ENCODE measurements at regions not wholly inside any gene's neighbourhood (a gene's known extent, or its start where the extent isn't known, plus 50 kb on each side); places are given as distances from the start of the nearest gene placed in this dataset.

DNA sequence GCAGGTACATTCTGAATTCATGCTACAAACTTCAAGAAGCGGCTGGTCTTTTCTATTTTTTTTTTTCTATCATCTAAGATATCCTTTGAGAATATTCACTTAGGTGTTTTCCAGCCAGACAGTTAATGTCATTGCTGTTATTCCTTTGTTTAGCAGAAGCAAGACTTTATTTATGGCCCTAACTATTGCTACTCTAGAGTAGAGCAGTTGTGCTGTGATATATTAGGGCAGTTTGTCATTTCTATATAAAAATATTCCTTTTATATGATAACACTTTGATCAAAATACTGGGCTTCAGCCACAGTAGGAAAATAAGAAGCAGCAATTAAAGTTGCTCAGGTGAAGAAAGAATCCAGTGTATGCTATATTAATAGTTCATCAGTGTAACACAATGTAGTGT, 959.3 kb downstream of the NCAM2 start:
- Histone ChIP-seq H3K9me3 (no peaks in the 10 kb centered on the region), H3K27ac (no peak overlapping the region), H3K4me3 (no peak overlapping the region), H3K27me3 (no peaks in the 10 kb centered on the region), H3K36me3 (no peaks in the 10 kb centered on the region), H3K4me1 (no peaks in the 10 kb centered on the region)
- TF ChIP-seq, protein P1, sequence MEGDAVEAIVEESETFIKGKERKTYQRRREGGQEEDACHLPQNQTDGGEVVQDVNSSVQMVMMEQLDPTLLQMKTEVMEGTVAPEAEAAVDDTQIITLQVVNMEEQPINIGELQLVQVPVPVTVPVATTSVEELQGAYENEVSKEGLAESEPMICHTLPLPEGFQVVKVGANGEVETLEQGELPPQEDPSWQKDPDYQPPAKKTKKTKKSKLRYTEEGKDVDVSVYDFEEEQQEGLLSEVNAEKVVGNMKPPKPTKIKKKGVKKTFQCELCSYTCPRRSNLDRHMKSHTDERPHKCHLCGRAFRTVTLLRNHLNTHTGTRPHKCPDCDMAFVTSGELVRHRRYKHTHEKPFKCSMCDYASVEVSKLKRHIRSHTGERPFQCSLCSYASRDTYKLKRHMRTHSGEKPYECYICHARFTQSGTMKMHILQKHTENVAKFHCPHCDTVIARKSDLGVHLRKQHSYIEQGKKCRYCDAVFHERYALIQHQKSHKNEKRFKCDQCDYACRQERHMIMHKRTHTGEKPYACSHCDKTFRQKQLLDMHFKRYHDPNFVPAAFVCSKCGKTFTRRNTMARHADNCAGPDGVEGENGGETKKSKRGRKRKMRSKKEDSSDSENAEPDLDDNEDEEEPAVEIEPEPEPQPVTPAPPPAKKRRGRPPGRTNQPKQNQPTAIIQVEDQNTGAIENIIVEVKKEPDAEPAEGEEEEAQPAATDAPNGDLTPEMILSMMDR (IDR thresholded peaks at IDR 0.05) = no peak
- TF ChIP-seq POLR2A (IDR thresholded peaks at IDR 0.05) = no peak
- no peak for DNase-seq

DNA sequence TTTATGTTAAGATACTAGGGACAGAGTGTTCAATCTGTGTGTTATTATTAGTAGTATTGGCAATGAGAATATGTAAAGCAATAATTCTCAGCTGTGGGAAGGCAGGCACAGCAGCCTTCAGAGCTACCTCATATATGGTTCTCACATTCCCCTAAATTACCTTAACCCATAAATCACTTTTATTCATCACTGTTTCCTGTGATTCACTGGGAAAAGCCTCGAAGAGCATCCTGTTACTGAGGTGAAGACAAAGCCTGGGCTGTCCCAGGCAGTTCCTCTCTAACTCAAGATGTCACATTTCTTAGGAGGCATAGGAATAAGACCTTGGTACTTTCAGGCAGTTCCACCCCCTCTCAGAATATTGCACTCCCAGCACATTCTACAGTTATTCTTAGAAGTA, 965.7 kb downstream of the NCAM2 start:
- H3K4me1 ChIP-seq = no peaks in the 10 kb centered on the region
- no peaks in the 10 kb centered on the region for H3K9me3 ChIP-seq
- no peak for DNase-seq
- H3K4me3 ChIP-seq = no peak overlapping the region
- H3K36me3 ChIP-seq = no peaks in the 10 kb centered on the region
- no peaks in the 10 kb centered on the region for H3K27me3 ChIP-seq
- no peak for TF ChIP-seq POLR2A (IDR thresholded peaks at IDR 0.05)
- TF ChIP-seq, protein P1 (IDR thresholded peaks at IDR 0.05) = no peak
- H3K27ac ChIP-seq = no peak overlapping the region

DNA sequence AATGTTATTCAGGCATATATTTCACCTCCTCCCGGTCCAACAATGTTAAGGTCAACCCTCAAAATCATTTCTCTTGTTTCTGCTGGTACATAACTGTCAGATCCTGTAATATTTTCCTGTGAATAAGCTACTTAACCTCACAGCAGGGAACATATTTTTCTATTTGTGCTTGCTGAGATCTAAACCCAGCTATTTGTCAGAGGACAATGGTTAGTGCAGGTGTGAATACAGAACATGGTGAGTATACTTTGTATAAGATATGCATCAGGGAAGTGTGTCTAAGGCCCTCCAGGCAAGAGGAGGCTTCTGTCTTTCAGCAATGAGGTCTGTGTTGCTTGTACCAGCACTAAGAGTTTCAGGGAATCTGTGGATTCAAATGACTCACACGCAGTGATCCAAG, 970.6 kb downstream of the NCAM2 start:
- H3K9me3 ChIP-seq = no peaks in the 10 kb centered on the region
- H3K4me3 ChIP-seq = no peak overlapping the region
- DNase-seq = no peak
- no peaks in the 10 kb centered on the region for H3K4me1 ChIP-seq
- H3K36me3 ChIP-seq = no peaks in the 10 kb centered on the region
- no peaks in the 10 kb centered on the region for H3K27me3 ChIP-seq
- H3K27ac ChIP-seq = no peak overlapping the region
- TF ChIP-seq, protein P1 (IDR thresholded peaks at IDR 0.05) = no peak
- no peak for TF ChIP-seq POLR2A (IDR thresholded peaks at IDR 0.05)

DNA sequence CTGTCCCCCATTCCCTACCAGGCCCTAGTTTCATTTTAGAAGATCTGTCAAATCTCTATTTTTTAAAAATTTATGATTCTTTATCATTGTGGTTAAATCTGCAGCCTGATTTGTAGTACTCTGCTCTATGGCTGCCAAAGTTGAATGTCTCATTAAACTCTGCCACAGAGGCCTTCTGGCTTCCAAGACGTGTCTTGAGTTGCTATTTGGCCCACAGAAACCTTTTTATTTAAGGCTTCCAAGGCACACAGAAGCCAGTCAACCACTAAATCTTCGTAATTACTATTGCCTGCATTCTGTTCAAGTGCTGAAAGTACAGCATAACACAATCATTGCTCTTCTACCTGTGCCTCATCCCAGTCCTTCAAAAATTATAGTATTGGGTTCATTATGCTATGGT, 971.0 kb downstream of the NCAM2 start:
- TF ChIP-seq, protein P1 (IDR thresholded peaks at IDR 0.05) = no peak
- TF ChIP-seq POLR2A (IDR thresholded peaks at IDR 0.05) = no peak
- DNase-seq = no peak
- Histone ChIP-seq H3K4me3 (no peak overlapping the region), H3K4me1 (no peaks in the 10 kb centered on the region), H3K36me3 (no peaks in the 10 kb centered on the region), H3K27me3 (no peaks in the 10 kb centered on the region), H3K27ac (no peak overlapping the region), H3K9me3 (no peaks in the 10 kb centered on the region)

DNA sequence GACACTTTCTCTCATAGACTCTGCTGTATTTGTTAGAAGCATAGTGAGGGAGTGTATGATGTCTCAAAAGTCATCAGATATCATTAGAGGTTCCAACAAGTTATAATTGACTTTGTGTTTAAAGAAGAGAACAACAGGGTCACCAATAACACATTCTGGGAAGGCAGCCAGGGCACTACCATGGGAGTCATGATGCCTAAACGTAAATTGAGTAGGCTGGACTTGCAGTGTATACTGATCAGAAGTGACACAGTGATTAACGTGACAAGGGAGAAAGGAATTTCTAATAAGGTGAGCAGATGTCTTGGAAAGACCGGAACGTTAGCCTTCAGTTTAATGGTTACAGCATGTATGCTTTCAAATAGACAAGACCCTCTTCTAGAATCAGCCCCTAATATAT, 973.2 kb downstream of the NCAM2 start:
- TF ChIP-seq, protein P1 (IDR thresholded peaks at IDR 0.05) = no peak
- TF ChIP-seq POLR2A (IDR thresholded peaks at IDR 0.05) = no peak
- Histone ChIP-seq H3K27me3 (no peaks in the 10 kb centered on the region), H3K4me3 (no peak overlapping the region), H3K4me1 (no peaks in the 10 kb centered on the region), H3K27ac (no peak overlapping the region), H3K36me3 (no peaks in the 10 kb centered on the region), H3K9me3 (no peaks in the 10 kb centered on the region)
- DNase-seq = no peak

DNA sequence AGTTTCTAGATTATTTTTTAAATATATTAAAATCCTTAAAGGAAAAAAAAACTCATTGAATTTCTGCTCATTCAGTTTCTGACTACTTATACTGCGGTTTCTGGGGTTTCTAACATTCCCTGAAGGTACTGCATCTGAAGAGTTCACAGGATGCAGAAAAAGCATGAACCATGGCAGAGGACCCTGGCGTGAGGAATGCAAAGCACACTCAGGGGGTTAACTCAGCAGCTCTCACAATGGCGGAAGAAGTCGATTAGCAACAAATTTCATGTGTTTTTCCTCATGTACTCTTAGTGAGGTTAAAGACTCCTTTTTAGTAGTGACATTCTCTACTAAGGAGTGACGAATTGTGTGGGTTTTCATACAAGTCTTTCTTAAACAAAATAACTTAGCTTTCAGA, 975.6 kb downstream of the NCAM2 start:
- DNase-seq = no peak
- no peak overlapping the region for H3K4me3 ChIP-seq
- H3K9me3 ChIP-seq = no peaks in the 10 kb centered on the region
- TF ChIP-seq, protein P1 (IDR thresholded peaks at IDR 0.05) = no peak
- TF ChIP-seq POLR2A (IDR thresholded peaks at IDR 0.05) = no peak
- no peaks in the 10 kb centered on the region for H3K4me1 ChIP-seq
- no peaks in the 10 kb centered on the region for H3K27me3 ChIP-seq
- no peaks in the 10 kb centered on the region for H3K36me3 ChIP-seq
- H3K27ac ChIP-seq = no peak overlapping the region

All from Peyer's patch (tissue), 4 donors.